ENCODE measurements at regions not wholly inside any gene's neighbourhood (a gene's known extent, or its start where the extent isn't known, plus 50 kb on each side); places are given as distances from the start of the nearest gene placed in this dataset.

DNA sequence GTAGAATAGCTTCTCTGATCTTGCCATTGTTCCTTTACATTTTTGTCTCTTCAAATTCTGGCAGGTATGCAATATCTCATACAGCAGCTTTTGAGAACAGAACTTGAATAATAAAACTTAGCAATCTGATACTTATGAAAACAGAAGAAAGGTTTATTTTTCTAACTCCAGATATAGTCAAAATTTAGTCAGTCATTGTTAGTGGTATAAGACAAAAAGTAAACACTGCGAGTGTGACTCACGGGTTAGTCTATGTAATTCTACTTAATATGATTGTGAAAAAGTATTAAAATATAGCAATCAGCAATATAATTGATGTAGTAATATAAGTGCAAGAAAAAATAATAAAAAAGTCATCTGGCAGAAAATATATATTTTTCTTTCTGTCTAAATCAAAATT is 910.4 kb downstream of the DNAH5 start (continued):
- TF ChIP-seq SIN3A (conservative IDR thresholded peaks at IDR 0.05 in 1 of 2, IDR thresholded peaks at IDR 0.05 in 1 of 2; ENCODE audit: low read depth in 1 of 2, low read length in 2 of 2) (no peak), SAP30 (IDR thresholded peaks at IDR 0.05; ENCODE audit: insufficient read depth, insufficient replicate concordance, low read length) (no peak), NANOG (IDR thresholded peaks at IDR 0.05; ENCODE audit: insufficient read depth, low read depth, low read length, poor library complexity, severe bottlenecking) (no peak), POU5F1 (IDR thresholded peaks at IDR 0.05; ENCODE audit: low read depth, low read length) (no peak), FOSL1 (IDR thresholded peaks at IDR 0.05; ENCODE audit: insufficient read depth, low read depth, low read length) (no peak)
- TF ChIP-seq, protein P1, sequence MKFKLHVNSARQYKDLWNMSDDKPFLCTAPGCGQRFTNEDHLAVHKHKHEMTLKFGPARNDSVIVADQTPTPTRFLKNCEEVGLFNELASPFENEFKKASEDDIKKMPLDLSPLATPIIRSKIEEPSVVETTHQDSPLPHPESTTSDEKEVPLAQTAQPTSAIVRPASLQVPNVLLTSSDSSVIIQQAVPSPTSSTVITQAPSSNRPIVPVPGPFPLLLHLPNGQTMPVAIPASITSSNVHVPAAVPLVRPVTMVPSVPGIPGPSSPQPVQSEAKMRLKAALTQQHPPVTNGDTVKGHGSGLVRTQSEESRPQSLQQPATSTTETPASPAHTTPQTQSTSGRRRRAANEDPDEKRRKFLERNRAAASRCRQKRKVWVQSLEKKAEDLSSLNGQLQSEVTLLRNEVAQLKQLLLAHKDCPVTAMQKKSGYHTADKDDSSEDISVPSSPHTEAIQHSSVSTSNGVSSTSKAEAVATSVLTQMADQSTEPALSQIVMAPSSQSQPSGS (IDR thresholded peaks at IDR 0.05; ENCODE audit: low read length) = no peak

Data from H1 (cell line).